ENCODE measurements at regions not wholly inside any gene's neighbourhood (a gene's known extent, or its start where the extent isn't known, plus 50 kb on each side); places are given as distances from the start of the nearest gene placed in this dataset.

DNA sequence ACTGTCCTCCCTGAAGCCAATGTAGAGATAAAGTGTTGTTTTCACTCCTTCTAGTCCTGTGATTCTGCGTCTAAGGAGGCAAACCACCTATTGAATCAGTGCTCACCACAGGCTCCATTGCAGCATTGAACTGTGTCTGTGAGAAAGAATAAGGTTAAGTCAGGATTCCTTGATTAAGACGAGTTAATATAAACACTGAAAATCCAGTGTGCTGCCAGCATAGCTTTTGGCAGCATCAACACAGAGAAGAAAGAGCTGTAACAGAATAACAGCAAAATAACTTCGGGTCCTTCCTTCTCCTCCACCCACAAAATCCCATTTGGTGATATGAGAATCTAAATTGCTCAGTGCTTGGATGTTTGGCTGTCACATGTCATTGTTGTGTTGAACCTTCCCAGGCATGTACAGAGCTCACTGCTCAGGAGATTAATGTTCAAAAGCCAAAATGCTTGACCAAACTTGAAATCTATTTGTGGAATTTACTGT lies 185.2 kb upstream of the DDI1 start:
- Histone ChIP-seq H3K36me3 (ENCODE audit: control insufficient read depth, insufficient read depth, low read length) (no peaks in the 10 kb centered on the region), H3K27me3 (replicated peaks; ENCODE audit: control insufficient read depth, insufficient read depth, low read length, poor library complexity, severe bottlenecking) (no peaks in the 10 kb centered on the region), H3K4me3 (ENCODE audit: insufficient read depth, low read depth, low read length, poor library complexity, severe bottlenecking) (no peak overlapping the region), H3K9me3 (ENCODE audit: control insufficient read depth, low read length) (no peaks in the 10 kb centered on the region), H3K27ac (ENCODE audit: insufficient read depth, low read length, poor library complexity, severe bottlenecking) (no peak overlapping the region), H3K4me1 (ENCODE audit: control insufficient read depth, insufficient read depth, low read length, poor library complexity, severe bottlenecking) (no peaks in the 10 kb centered on the region)
- no peak for DNase-seq

Data from effector memory CD4-positive, alpha-beta T cell (primary cell).